Lung (tissue), 11 donors: ENCODE measurements at regions not wholly inside any gene's neighbourhood (a gene's known extent, or its start where the extent isn't known, plus 50 kb on each side); places are given as distances from the start of the nearest gene placed in this dataset.

Source experiments
- ATAC-seq: fragments of 200-7000 bp; cut with Tn5 transposase; one replicate; pipeline ENCODE4 v1.9.1; 2020; ENCODE audit warnings: moderate number of reproducible peaks; ENCODE audit not compliant: insufficient read depth, low FRiP score
- DNase-seq, 3 donors: peaks; one replicate each; pipeline ENCODE4 v3.0.0-alpha.2; 2013 to 2017
- H3K27ac ChIP-seq, 2 donors: one replicate each; pipeline ENCODE4 v1.5.1; 2013; ENCODE audit warnings: mild to moderate bottlenecking in 2 of 2, moderate library complexity in 2 of 2, control low read depth in 1 of 2, inconsistent platforms in 1 of 2, low read depth in 1 of 2, low read length in 1 of 2
- H3K27me3 ChIP-seq, 3 donors: one replicate each; pipeline ENCODE4 v1.5.1; 2013; ENCODE audit warnings: low read length in 2 of 3; ENCODE audit not compliant: control insufficient read depth in 3 of 3, insufficient read depth in 3 of 3
- H3K36me3 ChIP-seq, 4 donors: one replicate each; pipeline ENCODE4 v1.5.1; 2013; ENCODE audit warnings: low read length in 4 of 4, mild to moderate bottlenecking in 1 of 4, moderate library complexity in 1 of 4; ENCODE audit not compliant: control insufficient read depth in 4 of 4, insufficient read depth in 4 of 4
- H3K4me1 ChIP-seq, 5 donors: one replicate each; pipeline ENCODE4 v1.5.1; 2013; ENCODE audit warnings: low read length in 5 of 5, mild to moderate bottlenecking in 2 of 5, moderate library complexity in 1 of 5; ENCODE audit not compliant: control insufficient read depth in 5 of 5, insufficient read depth in 5 of 5
- H3K4me3 ChIP-seq: one replicate; pipeline ENCODE4 v1.5.1; 2013; ENCODE audit warnings: mild to moderate bottlenecking, control low read depth, moderate library complexity
- H3K9ac ChIP-seq, 2 donors: one replicate each; pipeline ENCODE4 v1.5.1; 2013; ENCODE audit warnings: low read length in 2 of 2, control low read depth in 1 of 2; ENCODE audit not compliant: insufficient read depth in 1 of 2
- H3K9me3 ChIP-seq, 4 donors: one replicate each; pipeline ENCODE4 v1.5.1; 2013; ENCODE audit warnings: low read length in 3 of 4, mild to moderate bottlenecking in 1 of 4, moderate library complexity in 1 of 4; ENCODE audit not compliant: control insufficient read depth in 4 of 4, insufficient read depth in 3 of 4
- CTCF ChIP-seq: IDR thresholded peaks from 2 replicates; pipeline ENCODE4 v1.5.1; 2012; ENCODE audit warnings: mild to moderate bottlenecking; ENCODE audit errors: control extremely low read depth, extremely low read depth
- WGBS, 2 donors: extraction: QIAGEN DNeasy Blood & Tissue Kit; methylation state at CpG; one replicate each; pipeline ENCODE4 v1.1.7; 2013; 5-methylcytosine and 5-hydroxymethylcytosine counted together
- donor health status: control.
- donor health status: control.
- donor health status: Bipolar disorder and iron deficiency.
- donor health status: healthy.
- donor health status: DM: yes; HTN: yes; CAD: no.

DNA sequence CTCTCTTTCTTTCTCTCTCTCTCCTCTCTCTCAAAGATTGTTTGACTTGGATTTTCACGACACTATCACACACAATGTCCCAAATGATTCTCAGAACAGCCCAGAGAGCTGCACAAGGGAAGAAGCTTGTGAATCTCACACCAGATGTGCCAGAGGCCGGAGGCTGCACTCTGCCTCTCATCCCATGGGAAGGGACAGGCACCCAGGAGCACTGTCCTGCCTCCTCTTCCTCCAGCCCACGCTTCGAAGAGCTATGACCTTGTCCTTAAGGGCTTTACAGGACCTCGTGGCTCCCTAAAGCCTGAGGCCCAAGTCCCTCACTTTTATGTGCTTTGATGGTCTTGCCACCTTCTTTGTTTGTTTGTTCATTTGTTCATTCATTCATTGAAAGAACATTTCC, 267.6 kb downstream of the FAM43A start:
- H3K27me3 ChIP-seq = no peaks in the 10 kb centered on the region
- H3K27ac ChIP-seq = no peak overlapping the region
- peaks cover 0 to 1% (median 0%) of the 10 kb centered on the region in 4 donors for H3K9me3 ChIP-seq
- 74% methylated on average over 5 of the region's 5 CpGs for WGBS, 2 donors
- no peak overlapping the region for H3K9ac ChIP-seq
- no peak overlapping the region for H3K4me3 ChIP-seq
- ATAC-seq (no peak), DNase-seq (no peak)
- H3K4me1 ChIP-seq = peaks cover 0 to 8% (median 6%) of the 10 kb centered on the region in 5 donors
- H3K36me3 ChIP-seq = no peaks in the 10 kb centered on the region
- TF ChIP-seq CTCF = no peak

- no peaks in the 10 kb centered on the region for H3K9me3 ChIP-seq
- H3K27me3 ChIP-seq = no peaks in the 10 kb centered on the region
- no peaks in the 10 kb centered on the region for H3K36me3 ChIP-seq
- H3K27ac ChIP-seq = no peak overlapping the region
- DNase-seq (no peak), ATAC-seq (no peak)
- no peak overlapping the region for H3K4me3 ChIP-seq
- WGBS, 2 donors = 86 to 90% methylated on average over 7 of the region's 7 CpGs
- no peak overlapping the region for H3K9ac ChIP-seq
- H3K4me1 ChIP-seq = peaks cover 0 to 8% (median 6%) of the 10 kb centered on the region in 5 donors
- no peak for TF ChIP-seq CTCF
These were observed 269.9 kb downstream of the FAM43A start for GRCh38 chr3:194955546-194955945.

DNA sequence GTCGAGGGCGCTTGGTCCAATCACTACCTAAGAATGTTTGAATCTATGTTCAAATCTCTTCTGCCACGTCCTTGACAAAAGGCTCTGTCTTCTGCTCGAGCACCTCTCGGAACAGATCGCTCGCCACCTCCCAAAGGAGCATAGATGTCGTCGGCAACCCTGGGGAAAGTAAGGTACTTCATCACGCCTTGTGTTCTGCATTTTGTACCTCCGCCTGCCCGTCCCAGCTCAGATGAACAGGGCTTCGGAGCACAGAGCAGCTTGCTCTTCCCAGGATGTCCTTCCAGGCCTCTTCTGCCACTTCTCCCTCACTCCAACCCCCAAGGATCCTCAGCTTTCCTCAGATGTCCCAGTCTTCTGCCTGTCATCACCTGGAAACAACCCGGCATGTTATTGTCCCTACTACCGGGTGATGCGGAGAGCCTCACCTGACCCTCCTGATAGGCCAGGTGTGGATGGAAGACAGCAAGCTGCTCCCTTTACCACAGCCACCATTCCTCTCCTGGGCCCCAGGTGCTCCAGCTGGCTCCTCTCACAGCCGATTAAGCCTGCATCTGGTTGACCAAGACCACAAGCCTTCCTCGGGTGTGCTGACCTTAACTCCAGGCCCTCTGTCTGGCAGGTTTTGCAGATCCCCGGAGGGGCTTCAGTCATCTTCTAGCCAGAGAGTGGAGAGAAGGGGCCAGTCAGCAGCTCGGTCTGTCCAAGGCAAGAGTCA, 270.5 kb downstream of the FAM43A start:
- H3K9me3 ChIP-seq = no peaks in the 10 kb centered on the region
- H3K4me1 ChIP-seq = peaks cover 0 to 8% (median 6%) of the 10 kb centered on the region in 5 donors
- ATAC-seq (no peak), DNase-seq (no peak)
- H3K36me3 ChIP-seq = no peaks in the 10 kb centered on the region
- no peaks in the 10 kb centered on the region for H3K27me3 ChIP-seq
- H3K27ac ChIP-seq = no peak overlapping the region
- no peak overlapping the region for H3K4me3 ChIP-seq
- no peak overlapping the region for H3K9ac ChIP-seq
- WGBS, 2 donors = 85 to 88% methylated on average over 20 of the region's 20 CpGs
- TF ChIP-seq CTCF = no peak
